Mesendoderm (in vitro differentiated cells): ENCODE measurements at regions not wholly inside any gene's neighbourhood (a gene's known extent, or its start where the extent isn't known, plus 50 kb on each side); places are given as distances from the start of the nearest gene placed in this dataset.
"Not testable (repeated sequence)": the region's sequence is repeated elsewhere in the genome, so short reads cannot be mapped to it uniquely, and the experiment has no call there.

Experiments used
- DNase-seq: peaks from one replicate; pipeline ENCODE4 v3.0.0; 2013
- H2AK5ac ChIP-seq: 2 replicates; pipeline ENCODE4 v1.6.1; 2013; ENCODE audit warnings: low read length, inconsistent platforms
- H2BK120ac ChIP-seq: 2 replicates; pipeline ENCODE4 v1.6.1; 2013; ENCODE audit warnings: low read depth, mild to moderate bottlenecking, low read length, moderate library complexity, mixed read lengths
- H2BK15ac ChIP-seq: replicated peaks from 2 replicates; pipeline ENCODE4 v1.6.1; 2013; ENCODE audit warnings: low read depth, mild to moderate bottlenecking, moderate library complexity
- H2BK5ac ChIP-seq: 2 replicates; pipeline ENCODE4 v1.6.1; 2013; ENCODE audit warnings: low read length, inconsistent platforms
- H3K18ac ChIP-seq: 2 replicates; pipeline ENCODE4 v1.6.1; 2013; ENCODE audit warnings: mild to moderate bottlenecking, low read length, mixed read lengths
- H3K23ac ChIP-seq: one replicate; pipeline ENCODE4 v1.6.1; 2013; ENCODE audit warnings: low read length
- H3K27ac ChIP-seq: 2 replicates; pipeline ENCODE4 v1.5.1; 2013; ENCODE audit warnings: low read depth, mild to moderate bottlenecking, inconsistent platforms, low read length, moderate library complexity
- H3K27me3 ChIP-seq: 2 replicates; pipeline ENCODE4 v1.6.1; 2013; ENCODE audit warnings: low read length, control low read depth, mild to moderate bottlenecking, inconsistent platforms; ENCODE audit not compliant: insufficient read depth, poor library complexity
- H3K36me3 ChIP-seq: 2 replicates; pipeline ENCODE4 v1.6.1; 2013; ENCODE audit warnings: low read length, inconsistent platforms; ENCODE audit not compliant: control insufficient read depth, insufficient read depth
- H3K4ac ChIP-seq: one replicate; pipeline ENCODE4 v1.6.1; 2013; ENCODE audit warnings: low read depth, mild to moderate bottlenecking, low read length, moderate library complexity
- H3K4me1 ChIP-seq: 2 replicates; pipeline ENCODE4 v1.6.1; 2013; ENCODE audit warnings: low read depth, low read length, inconsistent platforms; ENCODE audit not compliant: control insufficient read depth
- H3K4me2 ChIP-seq: 2 replicates; pipeline ENCODE4 v1.6.1; 2013; ENCODE audit warnings: low read length
- H3K4me3 ChIP-seq: 2 replicates; pipeline ENCODE4 v1.5.1; 2013; ENCODE audit warnings: mild to moderate bottlenecking, low read length
- H3K56ac ChIP-seq: one replicate; pipeline ENCODE4 v1.6.1; 2013; ENCODE audit warnings: low read length
- H3K79me1 ChIP-seq: 2 replicates; pipeline ENCODE4 v1.6.1; 2013; ENCODE audit warnings: low read length, inconsistent platforms
- H3K79me2 ChIP-seq: 2 replicates; pipeline ENCODE4 v1.6.1; 2013; ENCODE audit warnings: mild to moderate bottlenecking, low read length; ENCODE audit not compliant: control insufficient read depth, insufficient read depth
- H3K9ac ChIP-seq: 2 replicates; pipeline ENCODE4 v1.6.1; 2013; ENCODE audit warnings: low read length, inconsistent platforms
- H4K5ac ChIP-seq: one replicate; pipeline ENCODE4 v1.6.1; 2013; ENCODE audit warnings: low read length
- H4K8ac ChIP-seq: one replicate; pipeline ENCODE4 v1.6.1; 2013; ENCODE audit warnings: low read depth, mild to moderate bottlenecking, control low read depth, low read length, moderate library complexity
- WGBS: extraction: QIAGEN DNeasy Blood & Tissue Kit; methylation state at CpG from one replicate; pipeline ENCODE4 v1.1.7; 2013; ENCODE audit warnings: low lambda C conversion rate, missing lambda C conversion rate; ENCODE audit not compliant: insufficient coverage; ENCODE audit errors: extremely low coverage; 5-methylcytosine and 5-hydroxymethylcytosine counted together

DNA sequence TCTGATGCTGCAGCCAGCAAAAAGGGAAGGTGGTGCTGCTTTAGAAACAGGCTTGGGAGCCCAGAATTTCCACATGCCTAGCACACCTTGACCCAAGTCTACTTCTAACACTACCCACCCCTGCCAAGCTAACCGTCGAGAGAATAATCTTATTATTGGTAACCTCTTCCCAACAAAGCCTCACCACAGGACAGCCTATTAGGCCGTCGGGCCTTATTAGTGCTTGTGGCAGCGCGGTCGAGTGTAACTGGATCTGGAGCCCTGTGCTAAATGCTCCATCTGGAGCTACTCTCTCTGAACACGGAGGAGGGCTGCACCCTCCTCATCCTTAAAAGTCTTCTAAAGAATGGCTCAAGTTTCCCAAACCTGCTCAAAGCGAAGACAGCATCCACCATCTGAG is 165.5 kb upstream of the NFIA start:
- Histone ChIP-seq H3K4me2 (no peak overlapping the region), H3K4ac (no peak overlapping the region), H3K18ac (no peak overlapping the region), H3K36me3 (no peaks in the 10 kb centered on the region), H3K79me2 (no peaks in the 10 kb centered on the region), H3K27me3 (no peaks in the 10 kb centered on the region), H3K23ac (no peak overlapping the region), H2BK5ac (no peak overlapping the region), H2AK5ac (no peak overlapping the region), H3K4me3 (no peak overlapping the region), H3K4me1 (peaks cover 7% of the 10 kb centered on the region), H2BK120ac (no peak overlapping the region), H3K79me1 (no peaks in the 10 kb centered on the region), H4K8ac (no peak overlapping the region), H4K5ac (no peak overlapping the region), H3K27ac (no peak overlapping the region), H3K9ac (no peak overlapping the region), H3K56ac (no peak overlapping the region), H2BK15ac (no peak overlapping the region)
- no peak for DNase-seq
- WGBS = no CpG with 5 or more reads among the region's 9 CpGs

DNA sequence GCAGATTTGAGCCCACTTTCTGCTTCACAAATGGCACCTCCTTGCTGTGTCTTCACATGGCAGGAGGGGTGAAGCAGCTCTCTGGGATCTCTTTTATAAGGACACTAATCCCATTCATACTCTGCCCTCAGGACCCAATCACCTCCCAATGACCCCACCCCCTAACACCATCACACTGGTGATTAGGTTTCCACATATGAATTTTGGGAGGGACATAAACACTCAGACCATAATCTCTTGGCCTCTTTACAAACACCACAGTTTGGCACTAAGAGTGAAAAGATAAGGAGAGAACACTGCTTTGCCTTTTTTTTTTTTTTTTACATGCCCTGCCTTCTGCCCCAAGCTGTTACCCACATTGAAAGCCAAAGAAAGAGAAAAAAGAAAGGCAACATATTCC is 166.2 kb upstream of the NFIA start:
- H2BK15ac ChIP-seq = no peak overlapping the region
- H2BK120ac ChIP-seq = no peak overlapping the region
- H3K23ac ChIP-seq = no peak overlapping the region
- no peak overlapping the region for H3K4me3 ChIP-seq
- H3K4me1 ChIP-seq = peaks cover 3% of the 10 kb centered on the region
- H3K4me2 ChIP-seq = no peak overlapping the region
- no peaks in the 10 kb centered on the region for H3K27me3 ChIP-seq
- no peak overlapping the region for H4K5ac ChIP-seq
- no peak overlapping the region for H3K4ac ChIP-seq
- no peak overlapping the region for H2AK5ac ChIP-seq
- H4K8ac ChIP-seq = no peak overlapping the region
- H3K79me2 ChIP-seq = no peaks in the 10 kb centered on the region
- no peak overlapping the region for H3K56ac ChIP-seq
- DNase-seq = no peak
- no peak overlapping the region for H3K18ac ChIP-seq
- H3K27ac ChIP-seq = no peak overlapping the region
- no peak overlapping the region for H2BK5ac ChIP-seq
- no peaks in the 10 kb centered on the region for H3K36me3 ChIP-seq
- no peak overlapping the region for H3K9ac ChIP-seq
- H3K79me1 ChIP-seq = no peaks in the 10 kb centered on the region

DNA sequence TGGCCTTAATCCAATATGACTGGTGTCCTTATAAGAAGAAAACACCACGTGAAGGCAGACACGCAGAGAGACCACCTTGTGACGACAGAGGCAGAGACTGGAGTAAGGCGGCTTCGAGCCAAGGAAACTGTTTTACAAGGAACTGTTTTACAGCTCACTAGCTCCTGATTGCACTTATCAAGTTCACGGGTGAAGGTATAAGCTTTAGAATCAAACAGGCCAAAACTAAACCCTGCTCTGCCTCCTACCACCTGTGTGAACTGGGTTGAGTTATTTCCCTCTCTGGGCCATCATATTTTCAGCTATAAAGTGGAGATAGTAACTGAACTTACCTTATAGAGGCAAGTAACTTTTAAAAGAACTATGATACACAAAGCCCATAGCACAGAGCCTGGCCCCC is 166.9 kb upstream of the NFIA start:
- DNase-seq = no peak
- H3K4me2 ChIP-seq = no peak overlapping the region
- no peak overlapping the region for H3K4me3 ChIP-seq
- no peaks in the 10 kb centered on the region for H3K36me3 ChIP-seq
- H3K9ac ChIP-seq = no peak overlapping the region
- H4K5ac ChIP-seq = no peak overlapping the region
- H3K27ac ChIP-seq = no peak overlapping the region
- no CpG with 5 or more reads among the region's 6 CpGs for WGBS
- H3K27me3 ChIP-seq = no peaks in the 10 kb centered on the region
- no peak overlapping the region for H3K4ac ChIP-seq
- H2AK5ac ChIP-seq = no peak overlapping the region
- no peak overlapping the region for H2BK5ac ChIP-seq
- no peaks in the 10 kb centered on the region for H3K79me2 ChIP-seq
- no peak overlapping the region for H4K8ac ChIP-seq
- H2BK120ac ChIP-seq = no peak overlapping the region
- no peaks in the 10 kb centered on the region for H3K79me1 ChIP-seq
- no peak overlapping the region for H2BK15ac ChIP-seq
- H3K4me1 ChIP-seq = peaks cover 2% of the 10 kb centered on the region
- H3K23ac ChIP-seq = no peak overlapping the region
- H3K56ac ChIP-seq = no peak overlapping the region
- H3K18ac ChIP-seq = no peak overlapping the region

DNA sequence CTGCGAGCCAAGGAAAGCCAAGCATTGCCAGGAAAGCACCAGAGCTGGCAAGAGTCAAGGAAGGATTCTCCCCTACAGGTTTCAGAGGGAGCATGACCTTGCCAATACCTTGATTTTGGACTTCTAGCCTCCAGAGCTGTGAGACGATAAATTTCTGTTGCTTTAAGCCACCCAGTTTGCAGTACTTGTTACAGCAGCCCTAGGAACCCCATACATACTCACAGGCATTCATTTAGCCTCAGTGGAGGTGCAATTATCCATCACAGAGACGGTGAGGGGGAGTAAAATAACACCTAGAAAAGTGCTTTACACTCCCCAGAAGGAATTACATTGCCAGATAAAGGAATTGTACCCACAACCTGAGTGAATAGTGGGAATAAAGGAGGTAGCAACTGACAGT is 167.4 kb upstream of the NFIA start:
- no peak overlapping the region for H3K23ac ChIP-seq
- H3K9ac ChIP-seq = no peak overlapping the region
- no peak overlapping the region for H4K8ac ChIP-seq
- no peak overlapping the region for H4K5ac ChIP-seq
- H2BK120ac ChIP-seq = no peak overlapping the region
- no peaks in the 10 kb centered on the region for H3K79me1 ChIP-seq
- H3K18ac ChIP-seq = no peak overlapping the region
- H3K27ac ChIP-seq = no peak overlapping the region
- no peak for DNase-seq
- H3K36me3 ChIP-seq = no peaks in the 10 kb centered on the region
- no peak overlapping the region for H3K4ac ChIP-seq
- no peak overlapping the region for H3K56ac ChIP-seq
- H2AK5ac ChIP-seq = no peak overlapping the region
- H3K4me1 ChIP-seq = no peaks in the 10 kb centered on the region
- no peaks in the 10 kb centered on the region for H3K27me3 ChIP-seq
- no peak overlapping the region for H3K4me3 ChIP-seq
- no CpG with 5 or more reads among the region's 3 CpGs for WGBS
- H3K4me2 ChIP-seq = no peak overlapping the region
- no peak overlapping the region for H2BK15ac ChIP-seq
- H3K79me2 ChIP-seq = no peaks in the 10 kb centered on the region
- no peak overlapping the region for H2BK5ac ChIP-seq

DNA sequence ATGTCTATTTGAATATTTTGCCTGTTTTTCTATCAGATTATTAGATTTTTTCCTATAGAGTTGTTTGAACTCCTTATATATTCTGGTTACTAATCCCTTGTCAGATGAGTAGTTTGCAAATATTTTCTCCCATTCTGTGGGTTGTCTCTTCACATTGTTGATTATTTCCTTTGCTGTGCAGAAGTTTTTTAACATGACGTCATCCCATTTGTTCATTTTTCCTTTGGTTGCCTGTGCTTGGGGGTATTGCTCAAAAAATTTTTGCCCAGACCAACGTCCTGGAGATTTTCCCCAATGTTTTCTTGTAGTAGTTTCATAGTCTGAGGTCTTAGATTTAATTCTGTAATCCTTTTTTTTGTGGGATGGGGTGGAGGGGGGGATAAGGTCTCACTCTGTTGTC is 168.7 kb upstream of the NFIA start:
- WGBS = no CpG with 5 or more reads among the region's 2 CpGs
- not testable (repeated sequence) for H3K36me3 ChIP-seq, H3K27ac ChIP-seq, H3K4ac ChIP-seq, H3K9ac ChIP-seq, H3K27me3 ChIP-seq, H3K4me1 ChIP-seq, H2BK5ac ChIP-seq, DNase-seq, H4K5ac ChIP-seq, H3K4me2 ChIP-seq, H2BK15ac ChIP-seq, H3K79me2 ChIP-seq, H3K23ac ChIP-seq, H3K4me3 ChIP-seq, H4K8ac ChIP-seq, H3K18ac ChIP-seq, H3K56ac ChIP-seq, H2AK5ac ChIP-seq, H2BK120ac ChIP-seq, H3K79me1 ChIP-seq

DNA sequence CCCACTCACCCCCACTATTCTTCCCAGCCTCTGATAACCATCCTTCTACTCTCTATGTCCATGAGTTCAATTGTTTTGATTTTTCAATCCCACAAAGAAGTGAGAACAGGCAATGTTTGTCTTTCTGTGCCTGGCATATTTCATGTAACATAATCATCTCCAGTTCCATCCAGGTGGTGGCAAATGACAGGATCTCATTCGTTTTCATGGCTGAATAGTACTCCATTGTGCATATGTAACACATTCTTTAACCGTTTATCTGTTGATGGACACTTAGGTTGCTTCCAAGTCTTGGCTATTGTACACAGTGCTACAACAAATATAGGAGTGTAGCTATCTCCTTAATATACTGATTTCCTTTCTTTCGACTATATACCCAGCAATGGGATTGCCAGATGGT is 169.3 kb upstream of the NFIA start:
- Histone ChIP-seq H3K4me3 (no peak overlapping the region), H3K27ac (no peak overlapping the region), H3K4me2 (no peak overlapping the region), H3K18ac (no peak overlapping the region), H2BK15ac (no peak overlapping the region), H3K9ac (no peak overlapping the region), H3K36me3 (no peaks in the 10 kb centered on the region), H3K4ac (no peak overlapping the region), H3K23ac (no peak overlapping the region), H3K27me3 (no peaks in the 10 kb centered on the region), H4K8ac (no peak overlapping the region), H3K79me1 (no peaks in the 10 kb centered on the region), H3K56ac (no peak overlapping the region), H2BK5ac (no peak overlapping the region), H4K5ac (no peak overlapping the region), H2BK120ac (no peak overlapping the region), H3K79me2 (no peaks in the 10 kb centered on the region), H3K4me1 (no peaks in the 10 kb centered on the region), H2AK5ac (no peak overlapping the region)
- DNase-seq = no peak
- WGBS = no CpG with 5 or more reads among the region's 3 CpGs
